OCI-LY7 (cell line): ENCODE measurements at regions not wholly inside any gene's neighbourhood (a gene's known extent, or its start where the extent isn't known, plus 50 kb on each side); places are given as distances from the start of the nearest gene placed in this dataset. TPM values are rescaled to one million over a fixed set of nuclear protein-coding genes. Genes with fewer than 3 reads are reported as not detected.

Source experiments
- BruUV-seq: library from RNA; stranded (reverse); fragments of 400-500 nt; replicated peaks from 2 replicates; lab custom pipeline; 2021; lab: Mats Ljungman, UMichigan
- CTCF ChIA-PET: fragments of 300-600 bp; sonication (Branson Sonifier 250); formaldehyde crosslinking; loops from one replicate; lab custom pipeline; 2022; ENCODE audit warnings: antibody characterized with exemption; ENCODE audit not compliant: unreplicated experiment; lab: Charles Lee
- POLR2A ChIA-PET: fragments of 300-600 bp; sonication (Branson Sonifier 250); formaldehyde crosslinking; loops from one replicate; lab custom pipeline; 2022; ENCODE audit warnings: antibody characterized with exemption; lab: Charles Lee
- DNase-seq: peaks from one replicate; pipeline ENCODE4 v3.0.0-alpha.2; 2015; ENCODE audit warnings: low spot score
- H2AFZ ChIP-seq: fragments of 200-600 bp; sonication (generic), shearing (Covaris generic); 2 replicates; pipeline ENCODE4 v1.6.1; 2014; ENCODE audit warnings: mild to moderate bottlenecking, antibody characterized with exemption, low read length, moderate library complexity
- H3K27ac ChIP-seq: fragments of 200-600 bp; sonication (generic); 2 replicates; pipeline ENCODE4 v1.5.1; 2014; ENCODE audit warnings: mixed run types, low read depth, mild to moderate bottlenecking, moderate library complexity, low read length, inconsistent platforms; ENCODE audit not compliant: poor library complexity, severe bottlenecking
- H3K36me3 ChIP-seq: fragments of 200-600 bp; sonication (generic); 2 replicates; pipeline ENCODE4 v1.6.1; 2014; ENCODE audit warnings: mild to moderate bottlenecking, antibody characterized with exemption, low read length, moderate library complexity, mixed read lengths; ENCODE audit not compliant: insufficient read depth
- H3K4me1 ChIP-seq: fragments of 200-600 bp; sonication (generic); 2 replicates; pipeline ENCODE4 v1.5.1; 2014; ENCODE audit warnings: mild to moderate bottlenecking, low read length; ENCODE audit not compliant: insufficient read depth, poor library complexity, severe bottlenecking
- H3K4me2 ChIP-seq: fragments of 200-600 bp; sonication (generic); 2 replicates; pipeline ENCODE4 v1.6.1; 2014; ENCODE audit warnings: mild to moderate bottlenecking, low read length
- H3K4me3 ChIP-seq: fragments of 200-600 bp; sonication (generic); 2 replicates; pipeline ENCODE4 v1.5.1; 2014; ENCODE audit warnings: mild to moderate bottlenecking, low read depth, low read length; ENCODE audit not compliant: poor library complexity, severe bottlenecking
- H3K79me2 ChIP-seq: fragments of 200-600 bp; sonication (generic); 2 replicates; pipeline ENCODE4 v1.6.1; 2016; ENCODE audit warnings: low read depth, mild to moderate bottlenecking, low read length, moderate library complexity, mixed read lengths; ENCODE audit not compliant: insufficient read depth
- H3K9me2 ChIP-seq: fragments of 200-600 bp; sonication (generic); 2 replicates; pipeline ENCODE4 v1.6.1; 2016; ENCODE audit warnings: mild to moderate bottlenecking, low read length, mixed read lengths; ENCODE audit not compliant: insufficient read depth
- H3K9me3 ChIP-seq: fragments of 200-600 bp; sonication (generic); 2 replicates; pipeline ENCODE4 v1.6.1; 2014; ENCODE audit warnings: mild to moderate bottlenecking, mixed run types, low read length, mixed read lengths
- H4K20me1 ChIP-seq: fragments of 200-600 bp; sonication (generic); 2 replicates; pipeline ENCODE4 v1.6.1; 2014; ENCODE audit warnings: mild to moderate bottlenecking, antibody characterized with exemption, low read length, moderate library complexity, mixed read lengths; ENCODE audit not compliant: insufficient read depth
- CTCF ChIP-seq: fragments of 200-600 bp; sonication (generic); conservative IDR thresholded peaks from 2 replicates; pipeline ENCODE4 v1.5.1; 2014; ENCODE audit warnings: mild to moderate bottlenecking, antibody characterized with exemption, low read length, moderate library complexity, mixed read lengths
- EZH2phosphoT487 ChIP-seq: fragments of 200-600 bp; sonication (generic); IDR thresholded peaks from 2 replicates; pipeline ENCODE4 v1.6.1; 2018; ENCODE audit warnings: low read depth, borderline replicate concordance, mild to moderate bottlenecking, mixed run types, antibody characterized with exemption, low read length, moderate library complexity, mixed read lengths
- intact Hi-C: fragments of 100-400 bp; cut with micrococcal nuclease; formaldehyde crosslinking; loops from one replicate; pipeline ENCODE4 v1.10.0; 2022; ENCODE audit not compliant: unreplicated experiment
- small RNA-seq: library from RNA; depleted of rRNA; stranded (forward); fragments of <200 nt; gene quantifications from one replicate; pipeline ENCODE3, GENCODE V24; 2014

- H2AFZ ChIP-seq: no peak overlapping the region
- TF ChIP-seq CTCF (no peak), EZH2phosphoT487 (no peak)
Measured at GRCh38 chr4:134278675-134279074, 77.1 kb upstream of the PABPC4L start.

DNA sequence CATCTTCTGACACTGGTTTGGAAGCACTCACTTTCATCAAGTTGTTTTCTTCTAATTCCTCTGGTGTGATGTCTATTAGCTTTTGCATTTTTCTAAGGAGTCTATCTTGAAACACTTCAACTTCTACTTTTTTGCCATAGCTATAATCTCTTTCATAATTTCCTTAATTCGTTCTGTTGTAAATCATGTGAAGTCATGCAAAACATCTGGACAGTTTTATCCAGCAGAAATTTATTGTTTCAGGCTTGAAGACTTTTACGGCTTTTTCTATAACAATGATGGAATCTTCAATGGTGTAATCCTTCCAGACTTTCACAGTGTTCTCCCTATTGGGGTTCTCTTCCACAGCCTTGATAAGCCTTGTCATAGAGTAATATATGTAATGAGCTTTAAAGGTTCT, 74.9 kb upstream of the PABPC4L start:
- no peaks in the 10 kb centered on the region for H3K79me2 ChIP-seq
- no peaks in the 10 kb centered on the region for H4K20me1 ChIP-seq
- intact Hi-C loops: no loop called here
- no peaks in the 10 kb centered on the region for H3K36me3 ChIP-seq
- H3K4me1 ChIP-seq: no peaks in the 10 kb centered on the region
- no peak overlapping the region for H2AFZ ChIP-seq
- TF ChIP-seq EZH2phosphoT487 (no peak), CTCF (no peak)
- BruUV-seq: no TSS peak
- no peak for DNase-seq
- H3K9me2 ChIP-seq: no peaks in the 10 kb centered on the region
- POLR2A ChIA-PET: no interaction called here
- H3K9me3 ChIP-seq: no peaks in the 10 kb centered on the region
- CTCF ChIA-PET: interaction anchor here (0.6 kb wide), 1 partner anchor 20 kb away, joined by 3 read pairs; no protein-coding TSS in a partner anchor
- H3K4me3 ChIP-seq: no peak overlapping the region
- no peak overlapping the region for H3K27ac ChIP-seq
- no peak overlapping the region for H3K4me2 ChIP-seq

More at GRCh38 chr4:134278675-134279074, 77.1 kb upstream of the PABPC4L start:
- no TSS peak for BruUV-seq
- no peaks in the 10 kb centered on the region for H3K9me2 ChIP-seq
- H3K9me3 ChIP-seq: no peaks in the 10 kb centered on the region
- no peak overlapping the region for H3K4me2 ChIP-seq
- H3K4me3 ChIP-seq: no peak overlapping the region
- no peak overlapping the region for H3K27ac ChIP-seq
- POLR2A ChIA-PET: interaction anchor here (0.6 kb wide), 1 partner anchor 1880 kb away, joined by 3 read pairs; no protein-coding TSS in a partner anchor
- intact Hi-C loops: no loop called here
- CTCF ChIA-PET: no interaction called here
- H3K36me3 ChIP-seq: no peaks in the 10 kb centered on the region
- no peaks in the 10 kb centered on the region for H3K4me1 ChIP-seq
- DNase-seq: no peak
- H3K79me2 ChIP-seq: no peaks in the 10 kb centered on the region
- no peaks in the 10 kb centered on the region for H4K20me1 ChIP-seq

- no peak overlapping the region for H3K4me2 ChIP-seq
- no peaks in the 10 kb centered on the region for H4K20me1 ChIP-seq
- no peak for TF ChIP-seq CTCF
- no peak for TF ChIP-seq EZH2phosphoT487
- BruUV-seq: no TSS peak
- intact Hi-C loops: no loop called here
- CTCF ChIA-PET: no interaction called here
- H3K4me1 ChIP-seq: no peaks in the 10 kb centered on the region
- no peaks in the 10 kb centered on the region for H3K9me3 ChIP-seq
- no peaks in the 10 kb centered on the region for H3K36me3 ChIP-seq
- H3K79me2 ChIP-seq: no peaks in the 10 kb centered on the region
- DNase-seq: no peak
- POLR2A ChIA-PET: no interaction called here
- no peak overlapping the region for H3K27ac ChIP-seq
- no peak overlapping the region for H3K4me3 ChIP-seq
- H2AFZ ChIP-seq: no peak overlapping the region
- H3K9me2 ChIP-seq: no peaks in the 10 kb centered on the region
Measured at GRCh38 chr4:134260126-134260525, 58.5 kb upstream of the PABPC4L start.

Small RNA genes in the stretch of these regions (small RNA-seq; reads per million reads assigned to genes)
- gene AC104619.4 (not detected), gene RF00026 (not detected)
